GM12878 (cell line): ENCODE measurements at regions not wholly inside any gene's neighbourhood (a gene's known extent, or its start where the extent isn't known, plus 50 kb on each side); places are given as distances from the start of the nearest gene placed in this dataset.

Experiments
- ATAC-seq: fragments of 200-7000 bp; cut with Tn5 transposase; 3 replicates; pipeline ENCODE4 v1.9.1; 2020; ENCODE audit warnings: mild to moderate bottlenecking, moderate library complexity
- BruUV-seq: library from RNA; stranded (reverse); fragments of 400-500 nt; replicated peaks from 2 replicates; lab custom pipeline; 2021; lab: Mats Ljungman, UMichigan
- CTCF ChIA-PET: fragments of 300-600 bp; sonication (Branson Sonifier 250); formaldehyde crosslinking; extraction: SDS; loops from one replicate; lab custom pipeline; 2021; ENCODE audit warnings: inconsistent platforms; lab: Yijun Ruan, JAX
- POLR2A ChIA-PET: fragments of 350-600 bp; formaldehyde crosslinking; extraction: SDS; loops from one replicate; lab custom pipeline; 2021; ENCODE audit warnings: inconsistent platforms; lab: Charles Lee
- RAD21 ChIA-PET: fragments of 300-600 bp; sonication (Branson Sonifier 250); formaldehyde crosslinking; loops from one replicate; lab custom pipeline; 2023; ENCODE audit warnings: antibody characterized with exemption; ENCODE audit not compliant: unreplicated experiment; lab: Charles Lee
- SMC1A ChIA-PET: fragments of 300-600 bp; sonication (Branson Sonifier 250); formaldehyde crosslinking; loops from one replicate; lab custom pipeline; 2023; ENCODE audit not compliant: unreplicated experiment, uncharacterized antibody; lab: Charles Lee
- DNase-seq: peaks from one replicate; pipeline ENCODE4 v3.0.0-alpha.2; 2011; ENCODE audit warnings: low read depth, low spot score
- FAIRE-seq: peaks from 3 replicates; lab custom pipeline; 2011; peaks lifted over from hg19 to GRCh38; lab: Jason Lieb, UNC
- H2AFZ ChIP-seq: 2 replicates; pipeline ENCODE4 v1.6.0; 2011; ENCODE audit warnings: low read depth, low read length, control low read depth; ENCODE audit not compliant: control insufficient read depth
- H3K27ac ChIP-seq: 2 replicates; pipeline ENCODE4 v1.5.1; 2011; ENCODE audit warnings: control low read depth; ENCODE audit not compliant: control insufficient read depth, insufficient read depth
- H3K27me3 ChIP-seq, 2 experiments: replicated peaks in 1 of 2; 2 replicates each; pipeline versions ENCODE4 v1.6.0 to v1.6.1; 2011; ENCODE audit warnings: low read length in 1 of 2; ENCODE audit not compliant: control insufficient read depth in 2 of 2, insufficient read depth in 2 of 2
- H3K36me3 ChIP-seq, 2 experiments: 2 replicates each; pipeline ENCODE4 v1.5.1; 2011; ENCODE audit warnings: low read length in 1 of 2; ENCODE audit not compliant: control insufficient read depth in 2 of 2, insufficient read depth in 2 of 2
- H3K4me1 ChIP-seq: 2 replicates; pipeline ENCODE4 v1.6.1; 2011; ENCODE audit warnings: mild to moderate bottlenecking, low read length, moderate library complexity, mixed read lengths; ENCODE audit not compliant: control insufficient read depth, insufficient read depth
- H3K4me2 ChIP-seq: 2 replicates; pipeline ENCODE4 v1.6.0; 2011; ENCODE audit warnings: control low read depth; ENCODE audit not compliant: control insufficient read depth, insufficient read depth
- H3K4me3 ChIP-seq: fragments of 200-600 bp; sonication (generic); 2 replicates; pipeline ENCODE4 v1.5.1; 2016
- H3K79me2 ChIP-seq: 2 replicates; pipeline ENCODE4 v1.6.0; 2011; ENCODE audit warnings: low read length; ENCODE audit not compliant: control insufficient read depth, insufficient read depth
- H3K9ac ChIP-seq: 2 replicates; pipeline ENCODE4 v1.8.0; 2011; ENCODE audit warnings: low read length, control low read depth, mixed read lengths; ENCODE audit not compliant: control insufficient read depth, insufficient read depth
- H3K9me3 ChIP-seq: replicated peaks from 3 replicates; pipeline ENCODE4 v1.5.1; 2011; ENCODE audit warnings: mild to moderate bottlenecking, low read length; ENCODE audit not compliant: control insufficient read depth, insufficient read depth
- H4K20me1 ChIP-seq: 2 replicates; pipeline ENCODE4 v1.6.0; 2011; ENCODE audit not compliant: control insufficient read depth, insufficient read depth
- BACH1 ChIP-seq: fragments of 450-650 bp; IDR thresholded peaks from 2 replicates; pipeline ENCODE4 v1.6.1; 2017; ENCODE audit warnings: mild to moderate bottlenecking, borderline replicate concordance
- BRCA1 ChIP-seq: IDR thresholded peaks from 2 replicates; pipeline ENCODE4 v1.6.1; 2011; ENCODE audit warnings: low read depth, low read length, improper control_type of control experiment
- FOS ChIP-seq: IDR thresholded peaks from 3 replicates; pipeline ENCODE4 v1.6.1; 2011; ENCODE audit warnings: borderline replicate concordance; ENCODE audit not compliant: insufficient read length; ENCODE audit errors: extremely low read depth
- GATAD2B ChIP-seq: fragments of 450-650 bp; conservative IDR thresholded peaks from 2 replicates; pipeline ENCODE4 v1.6.1; 2017; ENCODE audit warnings: low read depth, mild to moderate bottlenecking, moderate library complexity
- HCFC1 ChIP-seq: fragments of 150-350 bp; IDR thresholded peaks from 2 replicates; pipeline ENCODE4 v1.6.1; 2014; ENCODE audit warnings: low read length
- KDM1A ChIP-seq: fragments of 200-600 bp; sonication (generic); IDR thresholded peaks from 2 replicates; pipeline ENCODE4 v1.6.1; 2016; ENCODE audit warnings: borderline replicate concordance
- MEF2B ChIP-seq: fragments of 450-650 bp; IDR thresholded peaks from 2 replicates; pipeline ENCODE4 v1.6.1; 2018; ENCODE audit warnings: mild to moderate bottlenecking, moderate library complexity; ENCODE audit not compliant: partially characterized antibody, poor library complexity, severe bottlenecking
- MLLT1 ChIP-seq: fragments of 450-650 bp; IDR thresholded peaks from 2 replicates; pipeline ENCODE4 v1.6.1; 2016; ENCODE audit warnings: mild to moderate bottlenecking
- MTA3 ChIP-seq: IDR thresholded peaks from 2 replicates; pipeline ENCODE4 v1.6.1; 2012; ENCODE audit warnings: low read length, inconsistent platforms, borderline replicate concordance
- MYB ChIP-seq: fragments of 150-350 bp; IDR thresholded peaks from 2 replicates; pipeline ENCODE4 v1.6.1; 2014; ENCODE audit warnings: mild to moderate bottlenecking, low read depth, low read length, borderline replicate concordance
- POLR2AphosphoS2 ChIP-seq: IDR thresholded peaks from 2 replicates; pipeline ENCODE4 v1.6.1; 2011; ENCODE audit warnings: low read depth, mild to moderate bottlenecking, low read length, improper control_type of control experiment, moderate library complexity
- SREBF1 ChIP-seq: IDR thresholded peaks from 2 replicates; pipeline ENCODE4 v1.6.1; 2012; ENCODE audit warnings: mild to moderate bottlenecking, low read length
- USF1 ChIP-seq: IDR thresholded peaks from 2 replicates; pipeline ENCODE4 v1.6.1; 2011; ENCODE audit warnings: borderline replicate concordance, low read depth, mild to moderate bottlenecking, moderate library complexity, mixed read lengths, low read length; ENCODE audit not compliant: insufficient read depth; ENCODE audit errors: extremely low read length
- ZSCAN29 ChIP-seq: fragments of 450-650 bp; IDR thresholded peaks from 2 replicates; pipeline ENCODE4 v1.6.1; 2017; ENCODE audit warnings: mild to moderate bottlenecking, moderate library complexity
- WGBS: methylation state at CpG from one replicate; pipeline ENCODE4 v1.1.6; 2016; ENCODE audit warnings: low lambda C conversion rate; ENCODE audit not compliant: insufficient replicate concordance, insufficient coverage; ENCODE audit errors: missing lambda C conversion rate; 5-methylcytosine and 5-hydroxymethylcytosine counted together
- in situ Hi-C: fragments of 300-500 bp; cut with MboI; formaldehyde crosslinking; loops from 9 replicates; pipeline ENCODE4 v1.14.3; 2018; ENCODE audit warnings: mixed read lengths
- intact Hi-C: fragments of 100-400 bp; cut with micrococcal nuclease; formaldehyde crosslinking; loops from one replicate; pipeline ENCODE4 v1.14.2; 2022; ENCODE audit not compliant: unreplicated experiment

GRCh38 chr2:236827997-236828396 lies 257.7 kb upstream of the COPS8 start:
- Histone ChIP-seq H3K4me1 (no peaks in the 10 kb centered on the region), H3K4me2 (no peak overlapping the region), H4K20me1 (no peaks in the 10 kb centered on the region), H3K27me3 (no peaks in the 10 kb centered on the region; a peak in 1 of 4 replicates), H3K9ac (no peak overlapping the region), H3K79me2 (no peaks in the 10 kb centered on the region), H3K4me3 (no peak overlapping the region), H3K36me3 (no peaks in the 10 kb centered on the region), H3K27ac (no peak overlapping the region), H2AFZ (no peak overlapping the region), H3K9me3 (no peaks in the 10 kb centered on the region)
- 16% methylated on average over 3 of the region's 3 CpGs for WGBS
- POLR2A ChIA-PET = no interaction called here
- no peak for ATAC-seq
- intact Hi-C loops = no loop called here
- no peak for FAIRE-seq
- no TSS peak for BruUV-seq
- RAD21 ChIA-PET = no interaction called here
- CTCF ChIA-PET = no interaction called here
- no peak for TF ChIP-seq POLR2AphosphoS2
- no peak for TF ChIP-seq KDM1A
- TF ChIP-seq MTA3 = no peak
- no peak for TF ChIP-seq USF1
- no peak for TF ChIP-seq SREBF1
- no peak for TF ChIP-seq HCFC1
- TF ChIP-seq MLLT1 = no peak
- TF ChIP-seq MEF2B = no peak
- TF ChIP-seq ZSCAN29 = no peak
- TF ChIP-seq MYB = no peak
- TF ChIP-seq FOS = no peak
- no peak for TF ChIP-seq GATAD2B
- TF ChIP-seq BACH1 = no peak
- TF ChIP-seq BRCA1 = no peak
- no peak for DNase-seq
- in situ Hi-C loops = no loop called here
- SMC1A ChIA-PET = no interaction called here
